GM19463 (cell line): ENCODE measurements at regions not wholly inside any gene's neighbourhood (a gene's known extent, or its start where the extent isn't known, plus 50 kb on each side); places are given as distances from the start of the nearest gene placed in this dataset.

Experiments used
- ATAC-seq: cut with Tn5 transposase; IDR thresholded peaks from one replicate; pipeline ENCODE4 v1.9.1; 2021; ENCODE audit warnings: mild to moderate bottlenecking, moderate library complexity; ENCODE audit not compliant: unreplicated experiment

- ATAC-seq = no peak
These were observed 138.1 kb downstream of the LACC1 start for GRCh38 chr13:44017756-44018309.

GRCh38 chr13:44019651-44020050 lies 139.9 kb downstream of the LACC1 start:
- no peak for ATAC-seq

GRCh38 chr13:44021422-44021821 lies 141.7 kb downstream of the LACC1 start:
- no peak for ATAC-seq

DNA sequence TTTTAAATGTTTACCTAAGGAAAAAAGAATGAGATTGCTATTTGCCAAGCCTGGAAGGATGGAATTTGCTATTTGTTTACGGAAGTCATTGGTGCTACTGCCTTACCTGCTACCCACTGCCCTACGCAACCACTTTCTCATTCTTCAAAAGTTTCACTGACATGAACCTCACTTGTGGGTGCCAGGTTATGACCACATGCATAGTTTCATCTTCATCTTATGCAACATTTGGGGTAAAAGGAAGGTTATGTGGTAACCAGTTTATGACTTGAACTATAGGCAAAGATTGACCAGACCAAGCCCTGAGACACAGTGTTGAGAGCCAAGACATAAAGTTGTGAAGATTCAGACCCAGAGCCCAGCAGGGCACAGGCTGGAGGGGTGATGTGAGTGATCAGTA lies 142.5 kb downstream of the LACC1 start:
- no peak for ATAC-seq

DNA sequence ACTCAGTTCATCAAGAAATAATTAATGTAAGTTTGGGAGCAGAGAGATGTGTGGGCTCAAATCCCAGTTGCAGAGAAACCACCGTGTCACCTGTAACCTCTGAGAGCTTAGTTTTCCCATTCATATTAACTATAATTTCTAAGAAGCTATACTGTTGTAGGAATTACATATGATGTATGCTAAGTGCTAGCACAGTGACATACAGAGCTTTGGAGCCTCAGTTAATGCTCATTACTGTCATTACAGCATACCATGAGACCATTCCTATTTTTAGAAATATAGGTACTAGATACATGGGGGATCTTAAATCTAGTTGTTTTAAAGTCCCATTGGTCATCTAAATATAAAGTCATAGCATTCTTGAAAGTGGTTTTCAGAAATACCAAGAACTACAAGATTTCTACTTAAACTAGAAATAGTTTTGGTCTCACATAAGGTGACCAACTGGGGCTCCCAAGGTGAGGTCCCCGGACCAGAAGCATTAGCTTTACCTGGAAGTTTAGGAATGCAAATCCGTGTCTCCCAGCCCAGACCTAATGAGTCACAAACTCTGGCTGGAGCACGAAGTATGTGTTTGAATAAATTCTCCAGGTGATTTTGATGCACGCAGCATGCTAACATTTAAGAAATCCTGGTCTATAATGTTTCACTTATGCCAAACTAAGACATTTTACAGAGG lies 144.6 kb downstream of the LACC1 start:
- no peak for ATAC-seq

DNA sequence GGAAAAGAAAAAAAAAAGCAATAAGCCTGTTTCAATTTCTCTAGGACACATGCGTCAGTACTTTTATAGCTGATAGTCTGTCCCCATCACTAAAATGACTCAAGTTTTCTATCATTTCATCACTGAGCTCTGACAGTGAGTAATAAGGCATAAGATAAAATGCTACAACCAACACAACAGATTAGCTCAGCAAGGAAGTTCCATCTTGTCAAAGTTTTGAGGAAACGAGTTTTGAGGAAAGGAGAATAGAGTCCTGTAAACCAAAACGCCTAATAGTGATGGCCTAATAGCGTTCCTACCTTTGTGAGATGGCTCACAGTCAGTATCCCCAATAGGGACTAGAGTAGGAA lies 145.1 kb downstream of the LACC1 start:
- ATAC-seq = no peak

DNA sequence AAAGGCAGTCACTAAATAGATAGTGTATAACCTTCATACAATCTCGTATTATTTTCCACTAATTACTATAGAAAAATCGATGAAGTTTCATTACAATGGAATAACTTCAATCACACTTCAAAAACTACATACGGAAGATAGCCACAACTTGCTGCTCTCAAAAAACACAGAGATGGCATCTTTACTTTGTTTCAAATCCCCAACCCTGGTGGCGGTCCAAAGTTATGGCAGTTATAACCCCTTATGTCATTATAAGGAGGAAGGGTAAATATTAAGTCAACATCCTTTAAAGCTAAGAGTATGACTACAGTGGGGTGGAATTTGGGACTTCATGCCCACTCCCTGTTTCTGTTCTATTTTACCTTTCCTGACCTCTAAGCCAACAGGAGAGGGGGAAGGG lies 146.5 kb downstream of the LACC1 start:
- no peak for ATAC-seq

- ATAC-seq = no peak
These were observed 149.0 kb downstream of the LACC1 start for GRCh38 chr13:44028734-44029133.

GRCh38 chr13:44030615-44031014 lies 150.9 kb downstream of the LACC1 start:
- no peak for ATAC-seq

DNA sequence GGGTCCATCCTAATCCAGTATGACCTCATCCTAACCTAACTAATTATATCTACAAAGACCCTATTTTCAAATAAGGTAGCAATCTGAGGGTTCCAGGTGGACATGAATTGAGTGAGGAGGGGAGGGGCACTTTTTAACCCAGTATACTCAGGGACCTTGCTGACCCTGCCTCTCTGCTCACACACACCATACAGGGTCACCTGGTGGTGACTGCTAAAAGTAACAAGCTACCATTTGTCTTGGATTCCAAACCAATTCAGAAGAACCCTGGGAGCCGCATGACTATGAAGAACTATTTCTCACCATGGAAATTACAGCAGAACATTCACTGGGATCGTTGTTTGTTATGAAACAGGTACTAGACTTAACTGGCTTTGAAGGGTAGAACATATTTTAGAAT lies 151.9 kb downstream of the LACC1 start:
- ATAC-seq = no peak

DNA sequence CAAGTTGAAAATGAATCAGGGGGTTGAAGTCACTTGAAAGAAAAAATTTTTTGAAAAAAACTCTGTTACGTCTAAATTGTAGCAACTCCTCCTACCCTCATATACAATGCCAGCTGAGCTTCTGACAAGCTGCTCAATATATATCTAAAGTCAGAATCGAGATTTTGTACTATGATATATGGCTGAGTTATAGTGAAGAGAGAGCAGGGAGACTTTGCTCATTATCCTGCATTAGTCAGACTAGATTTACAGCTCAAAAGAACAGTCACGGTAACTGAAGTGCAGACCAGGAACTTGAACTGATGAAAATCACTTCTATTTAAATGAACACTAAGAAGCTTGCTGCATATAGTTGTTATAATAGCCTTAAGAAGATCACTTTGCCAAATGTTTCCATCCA lies 153.1 kb downstream of the LACC1 start:
- ATAC-seq = no peak

DNA sequence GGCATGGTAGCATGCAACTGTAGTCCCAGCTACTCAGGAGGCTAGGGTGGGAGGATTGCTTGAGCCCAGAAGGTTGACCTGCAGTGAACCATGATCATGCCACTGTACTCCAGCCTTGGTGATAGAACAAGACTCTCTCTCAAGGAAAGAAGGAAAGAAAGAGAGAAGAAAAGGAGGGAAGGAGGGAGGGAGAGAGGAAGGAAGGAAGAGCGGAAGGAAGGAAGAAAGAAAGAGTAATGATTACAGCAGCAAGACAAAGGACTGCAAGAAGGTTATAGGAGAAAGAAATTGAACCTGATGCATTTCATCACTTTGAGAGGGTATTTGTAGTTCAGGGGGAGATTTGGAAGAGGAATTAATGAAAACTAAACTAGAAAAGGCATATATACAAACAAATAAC lies 155.7 kb downstream of the LACC1 start:
- no peak for ATAC-seq

- ATAC-seq = no peak
These were observed 160.5 kb downstream of the LACC1 start for GRCh38 chr13:44040070-44040817.

DNA sequence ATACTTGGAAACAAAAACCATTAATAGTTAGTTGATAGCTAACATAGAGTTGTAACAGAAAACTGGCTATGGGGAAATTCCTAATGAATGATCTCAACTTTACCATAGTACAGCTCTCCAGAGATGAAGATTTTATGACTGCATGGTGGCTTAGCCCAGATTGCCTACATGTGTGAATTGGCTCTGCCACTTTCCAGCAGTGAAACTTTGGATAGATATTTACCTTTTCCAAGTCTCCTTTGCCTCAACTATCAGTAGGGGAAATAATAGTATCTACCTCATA lies 161.1 kb downstream of the LACC1 start:
- no peak for ATAC-seq

- no peak for ATAC-seq
These were observed 165.0 kb downstream of the LACC1 start for GRCh38 chr13:44044547-44045179.

- ATAC-seq = no peak
These were observed 165.5 kb downstream of the LACC1 start for GRCh38 chr13:44045180-44045562.

DNA sequence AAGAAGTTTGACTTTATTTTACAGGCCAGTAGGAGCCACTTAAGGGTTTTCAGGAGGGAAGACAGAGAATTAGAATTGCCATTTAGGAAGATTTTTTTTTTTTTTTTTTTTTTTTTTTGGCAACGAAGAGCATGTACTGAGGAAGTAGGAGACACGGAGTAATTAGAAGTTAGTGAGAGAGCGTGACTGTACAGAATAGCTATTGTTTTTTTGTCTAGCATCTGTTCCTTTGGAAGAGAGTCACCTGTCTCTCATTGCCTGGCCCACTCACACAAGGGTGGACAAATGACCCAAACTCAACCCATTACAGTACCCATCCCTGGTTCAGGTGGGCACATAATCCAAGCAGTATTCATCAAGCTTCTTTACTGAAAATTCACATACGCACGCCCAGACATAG lies 166.7 kb downstream of the LACC1 start:
- no peak for ATAC-seq

DNA sequence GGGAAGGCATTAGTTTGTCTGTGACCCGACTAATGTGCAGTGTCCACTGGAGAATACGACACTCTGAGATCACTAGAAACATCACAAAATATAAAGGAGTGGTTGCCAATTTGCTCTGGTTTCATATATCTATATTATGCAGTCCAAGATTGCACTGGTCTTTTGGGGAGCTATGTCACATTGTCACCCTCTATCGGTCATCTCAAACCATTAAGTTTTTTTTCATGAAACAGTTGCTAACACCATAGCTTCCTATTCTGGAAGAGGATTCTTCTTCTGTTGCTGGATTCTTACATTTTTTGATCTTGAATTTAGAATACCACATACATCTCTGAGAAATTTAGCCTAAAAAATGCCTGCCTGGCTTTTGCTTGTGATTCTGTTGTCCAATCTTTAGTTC lies 168.6 kb downstream of the LACC1 start:
- ATAC-seq = no peak

GRCh38 chr13:44049081-44049945 lies 169.6 kb downstream of the LACC1 start:
- no peak for ATAC-seq

DNA sequence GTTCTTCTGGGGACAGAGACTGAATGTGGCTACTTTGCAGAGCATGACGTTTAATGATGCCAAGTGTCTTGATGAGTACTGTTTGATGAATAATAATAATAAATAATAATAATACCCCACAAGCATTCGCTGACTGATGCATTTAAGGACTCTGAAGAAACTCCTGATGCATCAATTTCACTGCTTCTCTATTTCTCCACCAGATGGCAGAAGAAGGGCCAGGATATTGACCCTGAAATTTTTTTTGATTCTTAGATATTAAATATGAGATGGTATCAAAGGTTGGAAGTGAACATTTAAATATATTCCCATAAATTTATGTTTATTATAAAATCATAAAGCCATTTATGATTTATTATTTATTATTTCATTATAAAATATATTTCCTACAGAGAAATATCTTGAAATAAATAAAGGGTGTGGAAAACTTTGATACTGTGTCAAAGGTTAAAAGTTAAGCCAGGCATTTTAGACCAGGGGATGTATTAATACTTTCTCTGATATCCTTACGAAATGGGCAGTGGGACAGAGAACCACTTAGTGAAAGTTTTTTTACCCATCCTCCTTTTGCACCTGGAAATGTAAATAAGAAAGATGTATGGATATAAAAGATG lies 170.9 kb downstream of the LACC1 start:
- no peak for ATAC-seq

GRCh38 chr13:44051405-44051804 lies 171.7 kb downstream of the LACC1 start:
- no peak for ATAC-seq
